ENCODE measurements at regions not wholly inside any gene's neighbourhood (a gene's known extent, or its start where the extent isn't known, plus 50 kb on each side); places are given as distances from the start of the nearest gene placed in this dataset.

GRCh38 chr9:24766081-24766480 lies 220.4 kb upstream of the IZUMO3 start:
- H3K9ac ChIP-seq (ENCODE audit: low read length) = no peak overlapping the region
- no peak overlapping the region for H3K27ac ChIP-seq (ENCODE audit: low read length)
- no peak overlapping the region for H3K4me2 ChIP-seq (ENCODE audit: low read length)
- H3K4me1 ChIP-seq (ENCODE audit: low read length) = no peaks in the 10 kb centered on the region
- no peaks in the 10 kb centered on the region for H3K36me3 ChIP-seq (replicated peaks; ENCODE audit: low read depth, low read length)
- no peak overlapping the region for H2AFZ ChIP-seq (ENCODE audit: low read depth, low read length)
- H3K79me2 ChIP-seq (ENCODE audit: low read length) = no peaks in the 10 kb centered on the region
- no peak overlapping the region for H3K4me3 ChIP-seq (ENCODE audit: low read length)
- H3K9me3 ChIP-seq (ENCODE audit: insufficient read depth, low read length) = no peaks in the 10 kb centered on the region
- H3K27me3 ChIP-seq (ENCODE audit: low read depth, low read length) = no peaks in the 10 kb centered on the region
- TF ChIP-seq EZH2phosphoT487 (IDR thresholded peaks at IDR 0.05; ENCODE audit: low read depth) (no peak), CTCF (IDR thresholded peaks at IDR 0.05; ENCODE audit: low read depth, low read length) (no peak)
- H4K20me1 ChIP-seq (ENCODE audit: insufficient read depth, low read length) = no peaks in the 10 kb centered on the region

GRCh38 chr9:24765025-24765756 lies 219.5 kb upstream of the IZUMO3 start:
- no peaks in the 10 kb centered on the region for H3K79me2 ChIP-seq (ENCODE audit: low read length)
- no peaks in the 10 kb centered on the region for H3K9me3 ChIP-seq (ENCODE audit: insufficient read depth, low read length)
- H3K4me1 ChIP-seq (ENCODE audit: low read length) = no peaks in the 10 kb centered on the region
- no peak overlapping the region for H3K4me2 ChIP-seq (ENCODE audit: low read length)
- no peak overlapping the region for H3K27ac ChIP-seq (ENCODE audit: low read length)
- H2AFZ ChIP-seq (ENCODE audit: low read depth, low read length) = no peak overlapping the region
- no peaks in the 10 kb centered on the region for H3K27me3 ChIP-seq (ENCODE audit: low read depth, low read length)
- H4K20me1 ChIP-seq (ENCODE audit: insufficient read depth, low read length) = no peaks in the 10 kb centered on the region
- no peak overlapping the region for H3K4me3 ChIP-seq (ENCODE audit: low read length)
- no peak for TF ChIP-seq EZH2phosphoT487 (IDR thresholded peaks at IDR 0.05; ENCODE audit: low read depth)
- no peak for TF ChIP-seq CTCF (IDR thresholded peaks at IDR 0.05; ENCODE audit: low read depth, low read length)
- no peaks in the 10 kb centered on the region for H3K36me3 ChIP-seq (replicated peaks; ENCODE audit: low read depth, low read length)
- no peak overlapping the region for H3K9ac ChIP-seq (ENCODE audit: low read length)

GRCh38 chr9:24738421-24738961 lies 192.8 kb upstream of the IZUMO3 start:
- TF ChIP-seq EZH2phosphoT487 (IDR thresholded peaks at IDR 0.05; ENCODE audit: low read depth) (no peak), CTCF (IDR thresholded peaks at IDR 0.05; ENCODE audit: low read depth, low read length) (no peak)
- Histone ChIP-seq H3K4me3 (ENCODE audit: low read length) (no peak overlapping the region), H3K27me3 (ENCODE audit: low read depth, low read length) (no peaks in the 10 kb centered on the region)

GRCh38 chr9:24731754-24732153 lies 186.1 kb upstream of the IZUMO3 start:
- H3K9me3 ChIP-seq (ENCODE audit: insufficient read depth, low read length) = no peaks in the 10 kb centered on the region
- H4K20me1 ChIP-seq (ENCODE audit: insufficient read depth, low read length) = no peaks in the 10 kb centered on the region
- no peak overlapping the region for H3K4me3 ChIP-seq (ENCODE audit: low read length)
- H3K4me1 ChIP-seq (ENCODE audit: low read length) = no peaks in the 10 kb centered on the region
- H3K36me3 ChIP-seq (replicated peaks; ENCODE audit: low read depth, low read length) = no peaks in the 10 kb centered on the region
- no peak overlapping the region for H2AFZ ChIP-seq (ENCODE audit: low read depth, low read length)
- H3K9ac ChIP-seq (ENCODE audit: low read length) = no peak overlapping the region
- no peak overlapping the region for H3K4me2 ChIP-seq (ENCODE audit: low read length)
- no peaks in the 10 kb centered on the region for H3K27me3 ChIP-seq (ENCODE audit: low read depth, low read length)
- no peaks in the 10 kb centered on the region for H3K79me2 ChIP-seq (ENCODE audit: low read length)
- H3K27ac ChIP-seq (ENCODE audit: low read length) = no peak overlapping the region
- TF ChIP-seq EZH2phosphoT487 (IDR thresholded peaks at IDR 0.05; ENCODE audit: low read depth) (no peak), CTCF (IDR thresholded peaks at IDR 0.05; ENCODE audit: low read depth, low read length) (no peak)

More at GRCh38 chr9:24738421-24738961, 192.8 kb upstream of the IZUMO3 start:
- H3K4me2 ChIP-seq (ENCODE audit: low read length) = no peak overlapping the region
- no peak overlapping the region for H3K27ac ChIP-seq (ENCODE audit: low read length)
- H3K79me2 ChIP-seq (ENCODE audit: low read length) = no peaks in the 10 kb centered on the region
- no peak overlapping the region for H2AFZ ChIP-seq (ENCODE audit: low read depth, low read length)
- no peak overlapping the region for H3K9ac ChIP-seq (ENCODE audit: low read length)
- no peaks in the 10 kb centered on the region for H3K9me3 ChIP-seq (ENCODE audit: insufficient read depth, low read length)
- no peaks in the 10 kb centered on the region for H4K20me1 ChIP-seq (ENCODE audit: insufficient read depth, low read length)
- no peaks in the 10 kb centered on the region for H3K4me1 ChIP-seq (ENCODE audit: low read length)
- no peaks in the 10 kb centered on the region for H3K36me3 ChIP-seq (replicated peaks; ENCODE audit: low read depth, low read length)

All from OCI-LY3 (cell line).